ENCODE measurements at regions not wholly inside any gene's neighbourhood (a gene's known extent, or its start where the extent isn't known, plus 50 kb on each side); places are given as distances from the start of the nearest gene placed in this dataset.

- TF ChIP-seq CTCF (IDR thresholded peaks at IDR 0.05) (no peak), POLR2A (IDR thresholded peaks at IDR 0.05) (no peak)
Measured at GRCh38 chrX:22944945-22945344, 54.8 kb upstream of the DDX53 start.

All from adrenal gland (tissue), 5 donors.